ENCODE measurements at regions not wholly inside any gene's neighbourhood (a gene's known extent, or its start where the extent isn't known, plus 50 kb on each side); places are given as distances from the start of the nearest gene placed in this dataset.

DNA sequence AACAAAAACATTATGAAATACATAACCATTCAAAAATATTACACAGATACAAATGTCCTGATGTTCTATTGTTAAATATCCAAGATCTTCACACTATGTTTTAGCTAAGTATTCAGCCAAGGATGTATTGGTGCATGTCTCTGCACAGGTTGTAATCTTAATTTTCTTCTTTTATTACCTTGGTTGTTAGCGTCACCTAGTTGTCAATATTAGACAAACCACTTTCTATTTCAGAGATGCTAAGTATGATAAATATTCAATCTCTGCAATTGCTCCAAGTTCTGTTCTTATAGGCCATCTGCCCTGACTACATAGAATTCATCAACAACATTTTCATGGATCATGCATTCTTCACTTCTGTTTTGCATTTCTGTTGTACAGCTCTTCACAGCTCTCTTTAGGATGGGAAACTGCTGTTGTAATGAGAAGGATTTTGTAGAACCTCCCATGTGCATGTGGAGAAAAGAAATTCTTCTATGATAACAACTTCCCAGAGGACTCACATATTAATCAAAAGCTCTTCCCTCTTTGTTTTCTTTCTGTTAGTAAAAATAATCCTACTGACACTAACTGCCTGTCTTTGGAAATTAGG lies 380.1 kb downstream of the NUF2 start:
- Histone ChIP-seq H3K27me3 (no peaks in the 10 kb centered on the region), H3K27ac (replicated peaks in 1 of 4) (no peak overlapping the region), H3K4me1 (no peaks in the 10 kb centered on the region), H3K9me3 (no peaks in the 10 kb centered on the region), H3K4me3 (no peak overlapping the region), H3K36me3 (no peaks in the 10 kb centered on the region)
- no peak for DNase-seq (ENCODE audit: extremely low spot score)
- intact Hi-C loops (cut with DNase I) = no loop called here
- WGBS = 85% methylated on average over 1 of the region's 1 CpG
- no peak for TF ChIP-seq POLR2A (IDR thresholded peaks at IDR 0.05; ENCODE audit: low read depth)
- no peak for TF ChIP-seq EP300 (IDR thresholded peaks at IDR 0.05)
- TF ChIP-seq CTCF (IDR thresholded peaks at IDR 0.05) = no peak
- no peak for TF ChIP-seq POLR2AphosphoS5 (IDR thresholded peaks at IDR 0.05)

- Histone ChIP-seq H3K36me3 (no peaks in the 10 kb centered on the region), H3K4me3 (no peak overlapping the region), H3K27me3 (no peaks in the 10 kb centered on the region), H3K9me3 (no peaks in the 10 kb centered on the region), H3K27ac (replicated peaks in 1 of 4) (no peak overlapping the region), H3K4me1 (no peaks in the 10 kb centered on the region)
- intact Hi-C loops (cut with DNase I) = no loop called here
- TF ChIP-seq POLR2AphosphoS5 (IDR thresholded peaks at IDR 0.05) = no peak
- no peak for TF ChIP-seq EP300 (IDR thresholded peaks at IDR 0.05)
- no peak for TF ChIP-seq POLR2A (IDR thresholded peaks at IDR 0.05; ENCODE audit: low read depth)
- TF ChIP-seq CTCF (IDR thresholded peaks at IDR 0.05) = no peak
- WGBS = 82% methylated on average over 1 of the region's 1 CpG
- no peak for DNase-seq (ENCODE audit: extremely low spot score)
Observed at GRCh38 chr1:163703794-163704193, 382.0 kb downstream of the NUF2 start.

DNA sequence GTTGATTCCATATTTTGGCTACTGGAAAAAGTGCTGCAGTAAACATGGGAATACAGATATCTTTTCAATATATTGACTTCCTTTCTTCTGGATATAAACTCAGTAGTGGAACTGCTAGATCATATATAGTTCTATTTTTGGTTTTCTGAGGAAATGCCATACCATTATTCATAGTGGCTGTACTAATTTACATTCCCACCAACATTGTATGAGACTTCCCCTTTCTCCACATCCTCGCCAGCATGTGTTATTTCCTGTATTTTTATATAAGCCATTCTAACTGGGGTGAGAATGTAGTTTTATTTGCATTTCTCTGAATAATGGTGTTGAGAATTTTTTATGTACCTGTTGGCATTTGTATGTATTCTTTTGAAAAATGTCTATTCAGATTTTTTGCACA lies 385.2 kb downstream of the NUF2 start:
- Histone ChIP-seq H3K4me1 (no peaks in the 10 kb centered on the region), H3K36me3 (no peaks in the 10 kb centered on the region), H3K9me3 (peaks cover 0 to 2% (median 0%) of the 10 kb centered on the region in 4 donors), H3K27ac (replicated peaks in 1 of 4) (no peak overlapping the region), H3K4me3 (no peak overlapping the region), H3K27me3 (no peaks in the 10 kb centered on the region)
- DNase-seq (ENCODE audit: extremely low spot score) = no peak
- TF ChIP-seq EP300 (IDR thresholded peaks at IDR 0.05) = no peak
- TF ChIP-seq POLR2A (IDR thresholded peaks at IDR 0.05; ENCODE audit: low read depth) = no peak
- TF ChIP-seq POLR2AphosphoS5 (IDR thresholded peaks at IDR 0.05) = no peak
- TF ChIP-seq CTCF (IDR thresholded peaks at IDR 0.05) = no peak
- intact Hi-C loops (cut with DNase I) = no loop called here
- WGBS = 68% methylated on average over 1 of the region's 1 CpG

- WGBS = 100% methylated on average over 1 of the region's 1 CpG
- intact Hi-C loops (cut with DNase I) = no loop called here
- Histone ChIP-seq H3K4me1 (no peaks in the 10 kb centered on the region), H3K36me3 (no peaks in the 10 kb centered on the region), H3K27ac (replicated peaks in 1 of 4) (no peak overlapping the region), H3K27me3 (no peaks in the 10 kb centered on the region), H3K4me3 (no peak overlapping the region), H3K9me3 (peaks cover 0 to 7% (median 0%) of the 10 kb centered on the region in 4 donors)
- TF ChIP-seq EP300 (IDR thresholded peaks at IDR 0.05) = no peak
- no peak for TF ChIP-seq POLR2A (IDR thresholded peaks at IDR 0.05; ENCODE audit: low read depth)
- no peak for TF ChIP-seq CTCF (IDR thresholded peaks at IDR 0.05)
- no peak for TF ChIP-seq POLR2AphosphoS5 (IDR thresholded peaks at IDR 0.05)
- no peak for DNase-seq (ENCODE audit: extremely low spot score)
Observed at GRCh38 chr1:163709636-163710035, 387.9 kb downstream of the NUF2 start.

GRCh38 chr1:163712321-163712720 lies 390.6 kb downstream of the NUF2 start:
- 90% methylated on average over 3 of the region's 3 CpGs for WGBS
- Histone ChIP-seq H3K4me3 (no peak overlapping the region), H3K9me3 (peaks cover 0 to 7% (median 0%) of the 10 kb centered on the region in 4 donors), H3K27me3 (no peaks in the 10 kb centered on the region), H3K4me1 (no peaks in the 10 kb centered on the region), H3K36me3 (no peaks in the 10 kb centered on the region), H3K27ac (replicated peaks in 1 of 4) (no peak overlapping the region)
- no peak for TF ChIP-seq POLR2AphosphoS5 (IDR thresholded peaks at IDR 0.05)
- no peak for TF ChIP-seq CTCF (IDR thresholded peaks at IDR 0.05)
- no peak for TF ChIP-seq POLR2A (IDR thresholded peaks at IDR 0.05; ENCODE audit: low read depth)
- TF ChIP-seq EP300 (IDR thresholded peaks at IDR 0.05) = no peak
- intact Hi-C loops (cut with DNase I) = no loop called here
- DNase-seq (ENCODE audit: extremely low spot score) = no peak
